RWPE2 (cell line): ENCODE measurements at regions not wholly inside any gene's neighbourhood (a gene's known extent, or its start where the extent isn't known, plus 50 kb on each side); places are given as distances from the start of the nearest gene placed in this dataset.

Source experiments
- ATAC-seq: fragments of 200-7000 bp; cut with Tn5 transposase; 3 replicates; pipeline ENCODE4 v1.9.1; 2021; ENCODE audit warnings: low read depth
- DNase-seq: peaks from one replicate; pipeline ENCODE4 v3.0.0-alpha.2; 2020; ENCODE audit warnings: low spot score
- H3K27ac ChIP-seq: fragments of 450-650 bp; 2 replicates; pipeline ENCODE4 v1.5.1; 2017; ENCODE audit warnings: mild to moderate bottlenecking; ENCODE audit not compliant: poor library complexity, severe bottlenecking
- H3K27me3 ChIP-seq: fragments of 250-450 bp; sonication (Bioruptor Pico); 2 replicates; pipeline ENCODE4 v1.5.1; 2021; ENCODE audit warnings: mild to moderate bottlenecking, moderate library complexity; ENCODE audit not compliant: insufficient read depth, poor library complexity, severe bottlenecking
- H3K36me3 ChIP-seq: fragments of 250-450 bp; sonication (Bioruptor Pico); 2 replicates; pipeline ENCODE4 v1.5.1; 2020; ENCODE audit warnings: low read depth, mild to moderate bottlenecking, moderate library complexity
- H3K4me1 ChIP-seq: fragments of 250-450 bp; sonication (Bioruptor Pico); 2 replicates; pipeline ENCODE4 v1.5.1; 2021; ENCODE audit warnings: mild to moderate bottlenecking, moderate library complexity; ENCODE audit not compliant: insufficient read depth, poor library complexity, severe bottlenecking
- H3K4me3 ChIP-seq: fragments of 250-450 bp; sonication (Bioruptor Pico); 2 replicates; pipeline ENCODE4 v1.5.1; 2021; ENCODE audit warnings: mild to moderate bottlenecking, moderate library complexity; ENCODE audit not compliant: severe bottlenecking
- H3K9me3 ChIP-seq: fragments of 250-450 bp; sonication (Bioruptor Pico); 2 replicates; pipeline ENCODE4 v1.5.1; 2021; ENCODE audit warnings: mild to moderate bottlenecking, moderate library complexity; ENCODE audit not compliant: severe bottlenecking
- TF ChIP-seq, protein P1 (sequence below): fragments of 450-650 bp; IDR thresholded peaks from one replicate; pipeline ENCODE4 v1.5.1; 2017; ENCODE audit warnings: mild to moderate bottlenecking, moderate library complexity; ENCODE audit not compliant: poor library complexity, severe bottlenecking

DNA sequence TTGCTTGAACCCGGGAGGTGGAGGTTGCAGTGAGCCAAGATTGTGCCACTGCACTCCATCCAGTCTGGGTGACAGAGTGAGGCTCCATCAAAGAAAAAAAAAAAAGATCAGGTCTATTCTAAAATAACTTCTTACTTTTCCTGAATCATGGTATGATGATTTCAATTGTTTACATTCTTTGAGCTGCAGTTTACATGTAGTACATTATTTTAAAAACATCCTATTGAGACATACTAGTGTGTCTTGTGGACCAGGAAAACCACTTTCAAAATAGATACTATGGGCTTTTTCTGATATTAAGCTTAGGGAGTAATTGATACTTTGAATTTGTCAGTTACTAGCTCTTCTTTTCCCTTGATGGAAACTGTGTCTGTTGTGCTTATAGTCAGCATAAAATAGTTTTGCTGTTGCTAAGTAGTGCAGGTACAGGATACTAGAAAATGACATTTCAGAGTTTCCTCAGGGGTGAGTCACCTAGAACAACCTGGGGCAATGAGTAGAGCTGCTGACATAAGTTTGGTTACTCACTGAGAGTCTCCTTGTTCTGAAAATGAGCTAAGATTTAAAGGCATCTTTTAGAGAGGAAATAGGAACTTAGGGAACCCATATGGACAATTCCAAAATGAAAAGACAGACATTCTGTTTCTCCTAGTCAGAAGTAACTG is 53.2 kb upstream of the C4orf54 start:
- DNase-seq, result no peak
- H3K36me3 ChIP-seq, result no peaks in the 10 kb centered on the region
- ATAC-seq, result peak; percentile 99

DNA sequence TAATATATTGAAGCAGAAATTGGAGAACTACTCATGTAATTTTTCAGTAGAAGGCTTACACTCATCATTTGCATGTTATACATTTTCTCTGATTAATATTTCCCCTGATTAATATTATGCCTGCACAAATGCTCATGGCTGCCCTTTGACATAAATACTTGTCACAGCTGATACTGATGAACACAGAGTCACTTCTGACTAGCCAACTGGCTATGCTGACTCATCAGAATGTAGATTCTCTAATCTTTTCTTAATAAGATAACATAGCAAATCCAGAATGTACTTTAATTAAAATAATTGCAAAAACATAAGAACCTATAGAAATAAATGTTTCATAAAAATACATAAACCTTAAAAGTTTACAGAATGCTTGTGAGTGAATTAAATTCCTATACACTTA is 52.4 kb upstream of the C4orf54 start:
- peaks cover 21% of the 10 kb centered on the region for H3K4me1 ChIP-seq
- ATAC-seq (no peak), DNase-seq (no peak)
- no peaks in the 10 kb centered on the region for H3K36me3 ChIP-seq
- peak overlapping the region; percentile 63 for H3K27ac ChIP-seq
- H3K4me3 ChIP-seq, result no peak overlapping the region
- H3K27me3 ChIP-seq, result no peaks in the 10 kb centered on the region
- H3K9me3 ChIP-seq, result no peaks in the 10 kb centered on the region
- TF ChIP-seq, protein P1, sequence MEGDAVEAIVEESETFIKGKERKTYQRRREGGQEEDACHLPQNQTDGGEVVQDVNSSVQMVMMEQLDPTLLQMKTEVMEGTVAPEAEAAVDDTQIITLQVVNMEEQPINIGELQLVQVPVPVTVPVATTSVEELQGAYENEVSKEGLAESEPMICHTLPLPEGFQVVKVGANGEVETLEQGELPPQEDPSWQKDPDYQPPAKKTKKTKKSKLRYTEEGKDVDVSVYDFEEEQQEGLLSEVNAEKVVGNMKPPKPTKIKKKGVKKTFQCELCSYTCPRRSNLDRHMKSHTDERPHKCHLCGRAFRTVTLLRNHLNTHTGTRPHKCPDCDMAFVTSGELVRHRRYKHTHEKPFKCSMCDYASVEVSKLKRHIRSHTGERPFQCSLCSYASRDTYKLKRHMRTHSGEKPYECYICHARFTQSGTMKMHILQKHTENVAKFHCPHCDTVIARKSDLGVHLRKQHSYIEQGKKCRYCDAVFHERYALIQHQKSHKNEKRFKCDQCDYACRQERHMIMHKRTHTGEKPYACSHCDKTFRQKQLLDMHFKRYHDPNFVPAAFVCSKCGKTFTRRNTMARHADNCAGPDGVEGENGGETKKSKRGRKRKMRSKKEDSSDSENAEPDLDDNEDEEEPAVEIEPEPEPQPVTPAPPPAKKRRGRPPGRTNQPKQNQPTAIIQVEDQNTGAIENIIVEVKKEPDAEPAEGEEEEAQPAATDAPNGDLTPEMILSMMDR, result no peak

More for the DNA sequence above, 53.2 kb upstream of the C4orf54 start:
- peaks cover 25% of the 10 kb centered on the region for H3K4me1 ChIP-seq
- no peaks in the 10 kb centered on the region for H3K27me3 ChIP-seq
- TF ChIP-seq, protein P1, result no peak
- H3K27ac ChIP-seq, result peak overlapping the region; percentile 63
- H3K9me3 ChIP-seq, result no peaks in the 10 kb centered on the region
- H3K4me3 ChIP-seq, result no peak overlapping the region

DNA sequence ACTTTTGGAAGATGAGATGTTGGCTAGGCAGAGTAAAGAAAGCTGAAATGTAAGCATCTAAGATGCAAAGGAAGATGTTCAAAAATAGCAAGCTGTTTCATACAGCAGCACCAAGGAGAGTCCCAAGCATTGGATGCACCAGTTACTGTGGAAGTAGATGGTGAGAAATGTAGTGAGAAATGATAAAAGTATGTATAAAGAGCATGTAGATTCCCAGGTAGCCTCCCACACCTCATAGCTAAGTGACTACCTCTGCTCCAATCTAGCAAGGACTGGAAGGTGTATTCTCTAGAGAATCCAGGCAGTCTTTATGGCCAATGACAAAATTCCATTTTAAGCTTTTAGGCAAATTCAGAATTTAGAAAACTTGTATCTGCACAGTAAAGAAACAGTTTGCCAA is 50.9 kb upstream of the C4orf54 start:
- DNase-seq (no peak), ATAC-seq (peak; percentile 15; the same call in 1 of the 3 replicates)
- H3K36me3 ChIP-seq, result no peaks in the 10 kb centered on the region
- TF ChIP-seq, protein P1, result no peak
- no peak overlapping the region for H3K4me3 ChIP-seq
- peaks cover 21% of the 10 kb centered on the region for H3K4me1 ChIP-seq
- H3K27ac ChIP-seq, result no peak overlapping the region
- H3K9me3 ChIP-seq, result no peaks in the 10 kb centered on the region
- no peaks in the 10 kb centered on the region for H3K27me3 ChIP-seq
